PC-9 (cell line): ENCODE measurements at regions not wholly inside any gene's neighbourhood (a gene's known extent, or its start where the extent isn't known, plus 50 kb on each side); places are given as distances from the start of the nearest gene placed in this dataset.
A peak's percentile ranks its signal among the peaks of the same experiment; 100 is the strongest.

Experiments
- BruUV-seq: library from RNA; stranded (reverse); fragments of 400-500 nt; replicated peaks from 2 replicates; lab custom pipeline; 2021; lab: Mats Ljungman, UMichigan
- CTCF ChIA-PET: fragments of 300-600 bp; sonication (Branson Sonifier 250); formaldehyde crosslinking; loops from one replicate; lab custom pipeline; 2022; ENCODE audit warnings: antibody characterized with exemption; lab: Charles Lee
- POLR2A ChIA-PET: fragments of 300-600 bp; sonication (Branson Sonifier 250); formaldehyde crosslinking; loops from one replicate; lab custom pipeline; 2022; ENCODE audit warnings: antibody characterized with exemption; ENCODE audit not compliant: unreplicated experiment; lab: Charles Lee
- DNase-seq, 2 experiments: peaks; one replicate each; pipeline versions ENCODE4 v3.0.0 to v3.0.0-alpha.2; 2015 to 2022; ENCODE audit warnings: mixed read lengths in 1 of 2
- H2AFZ ChIP-seq: fragments of 200-600 bp; sonication (generic); 2 replicates; pipeline ENCODE4 v1.8.1; 2017; ENCODE audit warnings: antibody characterized with exemption
- H3F3A ChIP-seq: fragments of 200-600 bp; sonication (generic); 2 replicates; pipeline ENCODE4 v1.8.1; 2017; ENCODE audit warnings: antibody characterized with exemption, mild to moderate bottlenecking, low read depth; ENCODE audit not compliant: insufficient read depth
- H3K27ac ChIP-seq: fragments of 200-600 bp; sonication (generic); 2 replicates; pipeline ENCODE4 v1.6.1; 2016; ENCODE audit warnings: mixed run types
- H3K27me3 ChIP-seq: fragments of 200-600 bp; sonication (generic); 2 replicates; pipeline ENCODE4 v1.6.1; 2016; ENCODE audit warnings: low read depth, mixed run types; ENCODE audit not compliant: insufficient read depth
- H3K36me3 ChIP-seq: fragments of 200-600 bp; sonication (generic); 2 replicates; pipeline ENCODE4 v1.6.1; 2016; ENCODE audit warnings: low read depth, mixed run types
- H3K4me1 ChIP-seq: fragments of 200-600 bp; sonication (generic); replicated peaks from 2 replicates; pipeline ENCODE4 v1.6.1; 2016; ENCODE audit warnings: mixed run types; ENCODE audit not compliant: insufficient read depth
- H3K4me2 ChIP-seq: fragments of 200-600 bp; sonication (generic); 2 replicates; pipeline ENCODE4 v1.6.1; 2017; ENCODE audit warnings: mixed run types
- H3K4me3 ChIP-seq: fragments of 200-600 bp; sonication (generic); 2 replicates; pipeline ENCODE4 v1.6.1; 2016; ENCODE audit warnings: mixed run types
- H3K79me2 ChIP-seq: fragments of 200-600 bp; sonication (generic); 2 replicates; pipeline ENCODE4 v1.6.1; 2017; ENCODE audit warnings: low read depth, mixed run types
- H3K9me2 ChIP-seq: fragments of 200-600 bp; sonication (generic); 2 replicates; pipeline ENCODE4 v1.8.1; 2017; ENCODE audit warnings: mild to moderate bottlenecking; ENCODE audit not compliant: insufficient read depth
- H3K9me3 ChIP-seq: fragments of 200-600 bp; sonication (generic); 2 replicates; pipeline ENCODE4 v1.8.1; 2016; ENCODE audit warnings: low read depth; ENCODE audit not compliant: insufficient read depth
- H4K20me1 ChIP-seq: fragments of 200-600 bp; sonication (generic); 2 replicates; pipeline ENCODE4 v1.8.1; 2017; ENCODE audit not compliant: insufficient read depth
- CTCF ChIP-seq: fragments of 200-600 bp; sonication (generic); conservative IDR thresholded peaks from 2 replicates; pipeline ENCODE4 v1.6.1; 2017; ENCODE audit warnings: mixed run types, antibody characterized with exemption, mild to moderate bottlenecking, moderate library complexity
- EZH2 ChIP-seq: fragments of 200-600 bp; sonication (generic); IDR thresholded peaks from 2 replicates; pipeline ENCODE4 v1.8.0; 2017; ENCODE audit warnings: antibody characterized with exemption, low read depth
- intact Hi-C: fragments of 100-400 bp; cut with micrococcal nuclease; formaldehyde crosslinking; loops from one replicate; pipeline ENCODE4 v1.10.0; 2022; ENCODE audit not compliant: unreplicated experiment

- POLR2A ChIA-PET: no interaction called here
These were observed 204.8 kb upstream of the SESN3 start for GRCh38 chr11:95435628-95436353.

GRCh38 chr11:95435192-95435591, 204.2 kb upstream of the SESN3 start:
- Histone ChIP-seq H3K4me2 (0 out of 2 replicates have a peak overlapping the region, but pooled peaks have one; percentile 59), H3K4me3 (no peak overlapping the region; the same call in 1 of the 2 replicates), H3K27me3 (no peaks in the 10 kb centered on the region), H3K9me2 (no peaks in the 10 kb centered on the region), H2AFZ (no peak overlapping the region), H3K9me3 (no peaks in the 10 kb centered on the region), H3K36me3 (no peaks in the 10 kb centered on the region), H4K20me1 (no peaks in the 10 kb centered on the region), H3K27ac (no peak overlapping the region), H3K4me1 (no peaks in the 10 kb centered on the region), H3F3A (no peaks in the 10 kb centered on the region), H3K79me2 (no peaks in the 10 kb centered on the region)
- DNase-seq: no peak
- POLR2A ChIA-PET: no interaction called here
- CTCF ChIA-PET: no interaction called here
- BruUV-seq: no TSS peak
- intact Hi-C loops: no loop called here
- TF ChIP-seq EZH2: no peak
- no peak for TF ChIP-seq CTCF

More at GRCh38 chr11:95435628-95436353, 204.8 kb upstream of the SESN3 start:
- CTCF ChIA-PET: no interaction called here
- no peak overlapping the region for H2AFZ ChIP-seq
- no peaks in the 10 kb centered on the region for H3K4me1 ChIP-seq
- H3K4me3 ChIP-seq: no peak overlapping the region; the same call in 1 of the 2 replicates
- no peaks in the 10 kb centered on the region for H3K27me3 ChIP-seq
- DNase-seq: no peak
- H3K36me3 ChIP-seq: no peaks in the 10 kb centered on the region
- no peaks in the 10 kb centered on the region for H4K20me1 ChIP-seq
- H3K4me2 ChIP-seq: peak overlapping the region; percentile 59
- no peak overlapping the region for H3K27ac ChIP-seq
- no peaks in the 10 kb centered on the region for H3K9me2 ChIP-seq
- TF ChIP-seq EZH2 (no peak), CTCF (no peak)
- H3K79me2 ChIP-seq: no peaks in the 10 kb centered on the region
- no peaks in the 10 kb centered on the region for H3K9me3 ChIP-seq
- BruUV-seq: no TSS peak
- H3F3A ChIP-seq: no peaks in the 10 kb centered on the region
- intact Hi-C loops: no loop called here

- ChIA-PET CTCF (no interaction called here), POLR2A (no interaction called here)
- intact Hi-C loops: no loop called here
- Histone ChIP-seq H3K4me3 (no peak overlapping the region), H3K27me3 (no peaks in the 10 kb centered on the region), H3K9me3 (no peaks in the 10 kb centered on the region), H3K27ac (no peak overlapping the region), H3K4me1 (no peaks in the 10 kb centered on the region), H2AFZ (no peak overlapping the region), H3F3A (no peaks in the 10 kb centered on the region), H4K20me1 (no peaks in the 10 kb centered on the region), H3K79me2 (no peaks in the 10 kb centered on the region), H3K4me2 (no peak overlapping the region), H3K9me2 (no peaks in the 10 kb centered on the region), H3K36me3 (no peaks in the 10 kb centered on the region)
- DNase-seq: no peak
- TF ChIP-seq CTCF: no peak
- no TSS peak for BruUV-seq
These were observed 203.6 kb upstream of the SESN3 start for GRCh38 chr11:95434489-95435057.
